ENCODE measurements at regions not wholly inside any gene's neighbourhood (a gene's known extent, or its start where the extent isn't known, plus 50 kb on each side); places are given as distances from the start of the nearest gene placed in this dataset.

- H3K4me3 ChIP-seq (ENCODE audit: low read depth, low read length), result no peak overlapping the region
- no peak for DNase-seq (ENCODE audit: low read depth)
Observed at GRCh38 chr1:164958982-164959768, 397.3 kb downstream of the LMX1A start.

- no peak overlapping the region for H3K4me3 ChIP-seq (ENCODE audit: low read depth, low read length)
- DNase-seq (ENCODE audit: low read depth), result no peak
Observed at GRCh38 chr1:164953815-164954214, 394.8 kb downstream of the PBX1 start.

GRCh38 chr1:164953098-164953497, 394.1 kb downstream of the PBX1 start:
- H3K4me3 ChIP-seq (ENCODE audit: low read depth, low read length), result no peak overlapping the region
- no peak for DNase-seq (ENCODE audit: low read depth)

GRCh38 chr1:164951508-164951907, 392.5 kb downstream of the PBX1 start:
- DNase-seq (ENCODE audit: low read depth), result no peak
- no peak overlapping the region for H3K4me3 ChIP-seq (ENCODE audit: low read depth, low read length)

- H3K4me3 ChIP-seq (ENCODE audit: low read depth, low read length), result no peak overlapping the region
- DNase-seq (ENCODE audit: low read depth), result no peak
Observed at GRCh38 chr1:164950541-164950986, 391.6 kb downstream of the PBX1 start.

GRCh38 chr1:164949771-164950471, 390.9 kb downstream of the PBX1 start:
- no peak for DNase-seq (ENCODE audit: low read depth)
- H3K4me3 ChIP-seq (ENCODE audit: low read depth, low read length), result no peak overlapping the region

- no peak for DNase-seq (ENCODE audit: low read depth)
- H3K4me3 ChIP-seq (ENCODE audit: low read depth, low read length), result no peak overlapping the region
Observed at GRCh38 chr1:164948101-164948500, 389.1 kb downstream of the PBX1 start.

- DNase-seq (ENCODE audit: low read depth), result no peak
- H3K4me3 ChIP-seq (ENCODE audit: low read depth, low read length), result no peak overlapping the region
Observed at GRCh38 chr1:164937291-164937690, 378.3 kb downstream of the PBX1 start.

- no peak overlapping the region for H3K4me3 ChIP-seq (ENCODE audit: low read depth, low read length)
- DNase-seq (ENCODE audit: low read depth), result no peak
Observed at GRCh38 chr1:164932580-164932979, 373.6 kb downstream of the PBX1 start.

GRCh38 chr1:164930833-164931232, 371.8 kb downstream of the PBX1 start:
- DNase-seq (ENCODE audit: low read depth), result no peak
- H3K4me3 ChIP-seq (ENCODE audit: low read depth, low read length), result no peak overlapping the region

- H3K4me3 ChIP-seq (ENCODE audit: low read depth, low read length), result no peak overlapping the region
- no peak for DNase-seq (ENCODE audit: low read depth)
Observed at GRCh38 chr1:164930241-164930640, 371.3 kb downstream of the PBX1 start.

GRCh38 chr1:164928232-164928812, 369.3 kb downstream of the PBX1 start:
- no peak overlapping the region for H3K4me3 ChIP-seq (ENCODE audit: low read depth, low read length)
- no peak for DNase-seq (ENCODE audit: low read depth)

- no peak overlapping the region for H3K4me3 ChIP-seq (ENCODE audit: low read depth, low read length)
- no peak for DNase-seq (ENCODE audit: low read depth)
Observed at GRCh38 chr1:164926107-164926506, 367.1 kb downstream of the PBX1 start.

- DNase-seq (ENCODE audit: low read depth), result no peak
- no peak overlapping the region for H3K4me3 ChIP-seq (ENCODE audit: low read depth, low read length)
Observed at GRCh38 chr1:164922585-164922984, 363.6 kb downstream of the PBX1 start.

- H3K4me3 ChIP-seq (ENCODE audit: low read depth, low read length), result no peak overlapping the region
Observed at GRCh38 chr1:164921493-164921892, 362.5 kb downstream of the PBX1 start.

GRCh38 chr1:164918140-164918539, 359.2 kb downstream of the PBX1 start:
- no peak for DNase-seq (ENCODE audit: low read depth)
- no peak overlapping the region for H3K4me3 ChIP-seq (ENCODE audit: low read depth, low read length)

More at GRCh38 chr1:164921493-164921892, 362.5 kb downstream of the PBX1 start:
- no peak for DNase-seq (ENCODE audit: low read depth)

GRCh38 chr1:164914208-164914607, 355.2 kb downstream of the PBX1 start:
- DNase-seq (ENCODE audit: low read depth), result no peak
- H3K4me3 ChIP-seq (ENCODE audit: low read depth, low read length), result no peak overlapping the region

GRCh38 chr1:164912290-164912689, 353.3 kb downstream of the PBX1 start:
- no peak overlapping the region for H3K4me3 ChIP-seq (ENCODE audit: low read depth, low read length)
- no peak for DNase-seq (ENCODE audit: low read depth)

- DNase-seq (ENCODE audit: low read depth), result no peak
- H3K4me3 ChIP-seq (ENCODE audit: low read depth, low read length), result no peak overlapping the region
Observed at GRCh38 chr1:164910671-164911070, 351.7 kb downstream of the PBX1 start.

- no peak overlapping the region for H3K4me3 ChIP-seq (ENCODE audit: low read depth, low read length)
- DNase-seq (ENCODE audit: low read depth), result no peak
Observed at GRCh38 chr1:164907666-164908065, 348.7 kb downstream of the PBX1 start.

Measured in skeletal muscle cell (primary cell).